GM12878 (cell line): ENCODE measurements at regions not wholly inside any gene's neighbourhood (a gene's known extent, or its start where the extent isn't known, plus 50 kb on each side); places are given as distances from the start of the nearest gene placed in this dataset.

Experiments
- ATAC-seq: fragments of 200-7000 bp; cut with Tn5 transposase; 3 replicates; pipeline ENCODE4 v1.9.1; 2020; ENCODE audit warnings: mild to moderate bottlenecking, moderate library complexity
- BruUV-seq: library from RNA; stranded (reverse); fragments of 400-500 nt; replicated peaks from 2 replicates; lab custom pipeline; 2021; lab: Mats Ljungman, UMichigan
- CTCF ChIA-PET: fragments of 300-600 bp; sonication (Branson Sonifier 250); formaldehyde crosslinking; extraction: SDS; loops from one replicate; lab custom pipeline; 2021; ENCODE audit warnings: inconsistent platforms; lab: Yijun Ruan, JAX
- POLR2A ChIA-PET: fragments of 350-600 bp; formaldehyde crosslinking; extraction: SDS; loops from one replicate; lab custom pipeline; 2021; ENCODE audit warnings: inconsistent platforms; lab: Charles Lee
- RAD21 ChIA-PET: fragments of 300-600 bp; sonication (Branson Sonifier 250); formaldehyde crosslinking; loops from one replicate; lab custom pipeline; 2023; ENCODE audit warnings: antibody characterized with exemption; ENCODE audit not compliant: unreplicated experiment; lab: Charles Lee
- SMC1A ChIA-PET: fragments of 300-600 bp; sonication (Branson Sonifier 250); formaldehyde crosslinking; loops from one replicate; lab custom pipeline; 2023; ENCODE audit not compliant: unreplicated experiment, uncharacterized antibody; lab: Charles Lee
- DNase-seq: peaks from one replicate; pipeline ENCODE4 v3.0.0-alpha.2; 2011; ENCODE audit warnings: low read depth, low spot score
- FAIRE-seq: peaks from 3 replicates; lab custom pipeline; 2011; peaks lifted over from hg19 to GRCh38; lab: Jason Lieb, UNC
- H2AFZ ChIP-seq: 2 replicates; pipeline ENCODE4 v1.6.0; 2011; ENCODE audit warnings: low read depth, low read length, control low read depth; ENCODE audit not compliant: control insufficient read depth
- H3K27ac ChIP-seq: 2 replicates; pipeline ENCODE4 v1.5.1; 2011; ENCODE audit warnings: control low read depth; ENCODE audit not compliant: control insufficient read depth, insufficient read depth
- H3K27me3 ChIP-seq, 2 experiments: replicated peaks in 1 of 2; 2 replicates each; pipeline versions ENCODE4 v1.6.0 to v1.6.1; 2011; ENCODE audit warnings: low read length in 1 of 2; ENCODE audit not compliant: control insufficient read depth in 2 of 2, insufficient read depth in 2 of 2
- H3K36me3 ChIP-seq, 2 experiments: 2 replicates each; pipeline ENCODE4 v1.5.1; 2011; ENCODE audit warnings: low read length in 1 of 2; ENCODE audit not compliant: control insufficient read depth in 2 of 2, insufficient read depth in 2 of 2
- H3K4me1 ChIP-seq: 2 replicates; pipeline ENCODE4 v1.6.1; 2011; ENCODE audit warnings: mild to moderate bottlenecking, low read length, moderate library complexity, mixed read lengths; ENCODE audit not compliant: control insufficient read depth, insufficient read depth
- H3K4me2 ChIP-seq: 2 replicates; pipeline ENCODE4 v1.6.0; 2011; ENCODE audit warnings: control low read depth; ENCODE audit not compliant: control insufficient read depth, insufficient read depth
- H3K4me3 ChIP-seq: fragments of 200-600 bp; sonication (generic); 2 replicates; pipeline ENCODE4 v1.5.1; 2016
- H3K79me2 ChIP-seq: 2 replicates; pipeline ENCODE4 v1.6.0; 2011; ENCODE audit warnings: low read length; ENCODE audit not compliant: control insufficient read depth, insufficient read depth
- H3K9ac ChIP-seq: 2 replicates; pipeline ENCODE4 v1.8.0; 2011; ENCODE audit warnings: low read length, control low read depth, mixed read lengths; ENCODE audit not compliant: control insufficient read depth, insufficient read depth
- H3K9me3 ChIP-seq: replicated peaks from 3 replicates; pipeline ENCODE4 v1.5.1; 2011; ENCODE audit warnings: mild to moderate bottlenecking, low read length; ENCODE audit not compliant: control insufficient read depth, insufficient read depth
- H4K20me1 ChIP-seq: 2 replicates; pipeline ENCODE4 v1.6.0; 2011; ENCODE audit not compliant: control insufficient read depth, insufficient read depth
- BCLAF1 ChIP-seq: fragments of 450-650 bp; IDR thresholded peaks from 2 replicates; pipeline ENCODE4 v1.6.1; 2017; ENCODE audit warnings: antibody characterized with exemption, mild to moderate bottlenecking, moderate library complexity
- DPF2 ChIP-seq: fragments of 450-650 bp; IDR thresholded peaks from 2 replicates; pipeline ENCODE4 v1.6.1; 2017; ENCODE audit warnings: mild to moderate bottlenecking
- HDAC2 ChIP-seq: fragments of 200-600 bp; sonication (generic); IDR thresholded peaks from 2 replicates; pipeline ENCODE4 v1.6.1; 2017
- HDAC6 ChIP-seq: fragments of 200-600 bp; sonication (generic); IDR thresholded peaks from one replicate; pipeline ENCODE4 v1.8.0; 2017; ENCODE audit warnings: antibody characterized with exemption; ENCODE audit not compliant: unreplicated experiment
- KLF5 ChIP-seq: fragments of 450-650 bp; IDR thresholded peaks from 2 replicates; pipeline ENCODE4 v1.6.1; 2014; ENCODE audit warnings: mild to moderate bottlenecking; ENCODE audit not compliant: partially characterized antibody
- MEF2A ChIP-seq: IDR thresholded peaks from 2 replicates; pipeline ENCODE4 v1.6.1; 2011; ENCODE audit warnings: low read depth, mild to moderate bottlenecking, low read length, moderate library complexity; ENCODE audit not compliant: insufficient read depth
- MYB ChIP-seq: fragments of 150-350 bp; IDR thresholded peaks from 2 replicates; pipeline ENCODE4 v1.6.1; 2014; ENCODE audit warnings: mild to moderate bottlenecking, low read depth, low read length, borderline replicate concordance
- NFXL1 ChIP-seq: fragments of 450-650 bp; IDR thresholded peaks from 2 replicates; pipeline ENCODE4 v1.6.1; 2017; ENCODE audit warnings: antibody characterized with exemption, mild to moderate bottlenecking, borderline replicate concordance
- POLR2A ChIP-seq: IDR thresholded peaks from 2 replicates; pipeline ENCODE4 v1.6.1; 2011; ENCODE audit warnings: low read depth, mild to moderate bottlenecking, low read length
- POU2F2 ChIP-seq: IDR thresholded peaks from 3 replicates; pipeline ENCODE4 v1.6.1; 2011; ENCODE audit warnings: low read depth, mild to moderate bottlenecking, low read length, borderline replicate concordance
- SKIL ChIP-seq: fragments of 450-650 bp; IDR thresholded peaks from 2 replicates; pipeline ENCODE4 v1.6.1; 2017; ENCODE audit warnings: mild to moderate bottlenecking, low read depth, inconsistent platforms; ENCODE audit not compliant: poor library complexity, severe bottlenecking
- SREBF2 ChIP-seq: IDR thresholded peaks from 2 replicates; pipeline ENCODE4 v1.6.1; 2012; ENCODE audit warnings: mild to moderate bottlenecking, low read length
- ZNF24 ChIP-seq: fragments of 450-650 bp; IDR thresholded peaks from 2 replicates; pipeline ENCODE4 v1.6.1; 2017; ENCODE audit warnings: antibody characterized with exemption, mild to moderate bottlenecking
- ZNF274 ChIP-seq: IDR thresholded peaks from one replicate; pipeline ENCODE4 v1.8.0; 2011; ENCODE audit not compliant: insufficient read length, insufficient read depth
- WGBS: methylation state at CpG from one replicate; pipeline ENCODE4 v1.1.6; 2016; ENCODE audit warnings: low lambda C conversion rate; ENCODE audit not compliant: insufficient replicate concordance, insufficient coverage; ENCODE audit errors: missing lambda C conversion rate; 5-methylcytosine and 5-hydroxymethylcytosine counted together
- in situ Hi-C: fragments of 300-500 bp; cut with MboI; formaldehyde crosslinking; loops from 9 replicates; pipeline ENCODE4 v1.14.3; 2018; ENCODE audit warnings: mixed read lengths
- intact Hi-C: fragments of 100-400 bp; cut with micrococcal nuclease; formaldehyde crosslinking; loops from one replicate; pipeline ENCODE4 v1.14.2; 2022; ENCODE audit not compliant: unreplicated experiment

GRCh38 chr9:106393226-106393625 lies 469.7 kb upstream of the ZNF462 start:
- no peak overlapping the region for H3K4me3 ChIP-seq
- ATAC-seq (peak; percentile 64), FAIRE-seq (peak; percentile 41)
- RAD21 ChIA-PET: no interaction called here
- no TSS peak for BruUV-seq
- POLR2A ChIA-PET: no interaction called here
- TF ChIP-seq POU2F2 (no peak), DPF2 (no peak), ZNF24 (no peak), HDAC2 (no peak), HDAC6 (no peak), ZNF274 (no peak), SREBF2 (no peak), POLR2A (no peak), KLF5 (no peak), MYB (no peak), MEF2A (no peak), SKIL (no peak), BCLAF1 (no peak), NFXL1 (no peak)
- TF ChIP-seq, all 136 proteins: peak for 0
- H3K4me1 ChIP-seq: no peaks in the 10 kb centered on the region
- no peak overlapping the region for H3K27ac ChIP-seq
- H2AFZ ChIP-seq: no peak overlapping the region
- no peak overlapping the region for H3K4me2 ChIP-seq
- CTCF ChIA-PET: interaction anchor here (1.8 to 2.5 kb wide), 2 partner anchors 9 to 87 kb away, joined by 4 to 9 read pairs; no protein-coding TSS in a partner anchor
- 18% methylated on average over 2 of the region's 2 CpGs for WGBS
- no peaks in the 10 kb centered on the region for H4K20me1 ChIP-seq
- in situ Hi-C loops: no loop called here
- H3K9me3 ChIP-seq: no peaks in the 10 kb centered on the region
- no peaks in the 10 kb centered on the region for H3K27me3 ChIP-seq
- H3K79me2 ChIP-seq: no peaks in the 10 kb centered on the region
- no peaks in the 10 kb centered on the region for H3K36me3 ChIP-seq
- no peak for DNase-seq
- intact Hi-C loops: no loop called here
- no peak overlapping the region for H3K9ac ChIP-seq
- SMC1A ChIA-PET: interaction anchor here (0.6 to 2.0 kb wide), 6 partner anchors 9 to 305 kb away, joined by 3 to 7 read pairs (median 3); no protein-coding TSS in a partner anchor
